Neural cell (in vitro differentiated cells): ENCODE measurements at regions not wholly inside any gene's neighbourhood (a gene's known extent, or its start where the extent isn't known, plus 50 kb on each side); places are given as distances from the start of the nearest gene placed in this dataset.

ENCODE experiments used
- H2AFZ ChIP-seq: fragments of 200-600, 300-800 bp; sonication (generic), shearing (Covaris generic); 2 replicates; pipeline ENCODE4 v1.6.0; 2014; ENCODE audit warnings: low read depth, mild to moderate bottlenecking, antibody characterized with exemption, low read length, moderate library complexity
- H3F3A ChIP-seq: fragments of 200-600 bp; shearing (Covaris generic); 2 replicates; pipeline ENCODE4 v1.6.1; 2016; ENCODE audit warnings: mild to moderate bottlenecking, moderate library complexity, mixed read lengths, antibody characterized with exemption, low read length; ENCODE audit not compliant: insufficient read depth, poor library complexity, severe bottlenecking
- H3K27ac ChIP-seq: fragments of 200-600, 300-800 bp; sonication (generic), shearing (Covaris generic); 2 replicates; pipeline ENCODE4 v1.5.1; 2014; ENCODE audit warnings: mild to moderate bottlenecking, low read length, moderate library complexity
- H3K27me3 ChIP-seq: fragments of 300-800, 200-600 bp; sonication (generic), shearing (Covaris generic); 2 replicates; pipeline ENCODE4 v1.6.0; 2014; ENCODE audit warnings: mild to moderate bottlenecking, low read depth, low read length, moderate library complexity; ENCODE audit not compliant: insufficient read depth
- H3K36me3 ChIP-seq: fragments of 300-800, 200-600 bp; sonication (generic), shearing (Covaris generic); 2 replicates; pipeline ENCODE4 v1.5.1; 2014; ENCODE audit warnings: mild to moderate bottlenecking, antibody characterized with exemption, low read length, moderate library complexity; ENCODE audit not compliant: insufficient read depth
- H3K4me2 ChIP-seq: fragments of 300-800, 200-600 bp; sonication (generic), shearing (Covaris generic); 2 replicates; pipeline ENCODE4 v1.6.0; 2014; ENCODE audit warnings: mild to moderate bottlenecking, low read length
- H3K4me3 ChIP-seq: fragments of 300-800, 200-600 bp; sonication (generic), shearing (Covaris generic); 2 replicates; pipeline ENCODE4 v1.5.1; 2014; ENCODE audit warnings: mild to moderate bottlenecking, low read length, moderate library complexity
- H3K79me2 ChIP-seq: fragments of 200-600 bp; shearing (Covaris generic); replicated peaks from 2 replicates; pipeline ENCODE4 v1.6.0; 2014; ENCODE audit warnings: mild to moderate bottlenecking, low read length, moderate library complexity; ENCODE audit not compliant: insufficient read depth
- H3K9ac ChIP-seq: fragments of 300-800, 200-600 bp; sonication (generic), shearing (Covaris generic); 2 replicates; pipeline ENCODE4 v1.6.1; 2016; ENCODE audit warnings: mild to moderate bottlenecking, low read length, mixed read lengths
- H3K9me2 ChIP-seq: fragments of 200-600 bp; shearing (Covaris generic); 2 replicates; pipeline ENCODE4 v1.6.1; 2016; ENCODE audit warnings: mild to moderate bottlenecking, low read length, mixed read lengths; ENCODE audit not compliant: insufficient read depth
- H3K9me3 ChIP-seq: fragments of 200-600, 300-800 bp; sonication (generic), shearing (Covaris generic); 2 replicates; pipeline ENCODE4 v1.6.1; 2016; ENCODE audit warnings: mild to moderate bottlenecking, mixed run types, low read length, moderate library complexity, mixed read lengths
- H4K20me1 ChIP-seq: fragments of 200-600 bp; shearing (Covaris generic); 2 replicates; pipeline ENCODE4 v1.6.1; 2016; ENCODE audit warnings: mild to moderate bottlenecking, mixed run types; ENCODE audit not compliant: insufficient read depth
- EP300 ChIP-seq: fragments of 450-650 bp; conservative IDR thresholded peaks from 2 replicates; pipeline ENCODE4 v1.6.1; 2014; ENCODE audit warnings: antibody characterized with exemption, mild to moderate bottlenecking, moderate library complexity; ENCODE audit not compliant: poor library complexity, severe bottlenecking
- EZH2 ChIP-seq: fragments of 200-600, 300-800 bp; shearing (Covaris generic), sonication (generic); IDR thresholded peaks from 2 replicates; pipeline ENCODE4 v1.6.1; 2014; ENCODE audit warnings: antibody characterized with exemption, low read length, borderline replicate concordance, mild to moderate bottlenecking; ENCODE audit not compliant: insufficient read depth, poor library complexity, severe bottlenecking
- MXI1 ChIP-seq: fragments of 450-650 bp; conservative IDR thresholded peaks from 2 replicates; pipeline ENCODE4 v1.6.1; 2014; ENCODE audit warnings: antibody characterized with exemption, mild to moderate bottlenecking; ENCODE audit not compliant: poor library complexity, severe bottlenecking
- POLR2AphosphoS5 ChIP-seq: IDR thresholded peaks from 2 replicates; pipeline ENCODE4 v1.6.1; 2012
- RAD21 ChIP-seq: fragments of 450-650 bp; conservative IDR thresholded peaks from 2 replicates; pipeline ENCODE4 v1.6.1; 2014; ENCODE audit warnings: antibody characterized with exemption, mild to moderate bottlenecking, moderate library complexity
- SMC3 ChIP-seq: fragments of 450-650 bp; conservative IDR thresholded peaks from 2 replicates; pipeline ENCODE4 v1.6.1; 2014; ENCODE audit warnings: antibody characterized with exemption, mild to moderate bottlenecking, moderate library complexity; ENCODE audit not compliant: poor library complexity
- TAF1 ChIP-seq: IDR thresholded peaks from 2 replicates; pipeline ENCODE4 v1.6.1; 2012; ENCODE audit warnings: low read depth
- TF ChIP-seq, protein P1 (sequence below): IDR thresholded peaks from 2 replicates; pipeline ENCODE4 v1.6.1; 2012; ENCODE audit warnings: borderline replicate concordance
- TF ChIP-seq, protein P2 (sequence below): fragments of 450-650 bp; IDR thresholded peaks from 2 replicates; pipeline ENCODE4 v1.5.1; 2014; ENCODE audit warnings: antibody characterized with exemption, mild to moderate bottlenecking, moderate library complexity; ENCODE audit not compliant: poor library complexity, severe bottlenecking

DNA sequence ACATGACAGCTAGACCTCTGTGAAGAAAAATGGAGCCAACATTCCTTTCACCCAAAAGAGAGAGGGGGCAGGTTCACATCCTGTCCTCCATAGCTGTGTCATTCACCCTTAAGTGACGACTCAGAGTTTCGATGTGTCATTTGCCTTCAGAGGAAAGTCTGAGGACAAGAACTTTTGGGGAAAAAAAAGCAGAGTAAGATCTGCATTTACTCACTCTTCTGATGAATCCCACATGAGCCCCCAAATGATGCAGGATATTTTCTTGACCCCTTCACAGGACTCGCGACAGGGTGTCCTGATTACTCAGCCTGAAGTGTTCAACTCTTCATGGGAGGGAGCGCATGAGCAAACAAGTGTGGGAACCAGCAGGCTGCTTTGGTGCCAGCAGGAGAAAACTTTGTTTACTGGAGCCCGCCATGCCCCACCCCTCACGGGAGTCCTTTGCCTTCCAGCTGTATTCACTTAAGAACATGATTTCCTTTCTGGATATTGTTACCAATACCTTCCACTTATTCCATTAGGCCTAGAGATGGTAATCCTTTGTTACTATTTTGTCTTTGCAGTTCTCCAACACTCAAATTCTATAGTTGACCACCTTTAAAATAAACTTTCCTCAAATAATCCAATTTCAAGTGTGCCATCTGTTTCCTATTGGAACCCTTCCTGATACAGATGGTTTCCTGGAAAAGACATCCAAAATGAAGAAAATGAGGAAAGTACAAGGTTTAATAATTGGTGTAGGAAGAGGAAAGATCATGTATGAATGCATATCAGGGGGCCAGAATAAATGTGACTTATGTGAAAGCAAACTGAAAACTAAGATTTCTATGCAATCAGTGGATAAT is 729.8 kb downstream of the FAM181B start:
- Histone ChIP-seq H4K20me1 (no peaks in the 10 kb centered on the region), H3K4me3 (no peak overlapping the region), H3K9me2 (no peaks in the 10 kb centered on the region), H3K4me2 (no peak overlapping the region), H3K27ac (no peak overlapping the region), H3K36me3 (no peaks in the 10 kb centered on the region), H3K79me2 (no peaks in the 10 kb centered on the region), H3K27me3 (no peaks in the 10 kb centered on the region), H3K9ac (no peak overlapping the region), H3F3A (no peaks in the 10 kb centered on the region), H3K9me3 (no peaks in the 10 kb centered on the region), H2AFZ (no peak overlapping the region)
- TF ChIP-seq TAF1 = no peak
- TF ChIP-seq, protein P1, sequence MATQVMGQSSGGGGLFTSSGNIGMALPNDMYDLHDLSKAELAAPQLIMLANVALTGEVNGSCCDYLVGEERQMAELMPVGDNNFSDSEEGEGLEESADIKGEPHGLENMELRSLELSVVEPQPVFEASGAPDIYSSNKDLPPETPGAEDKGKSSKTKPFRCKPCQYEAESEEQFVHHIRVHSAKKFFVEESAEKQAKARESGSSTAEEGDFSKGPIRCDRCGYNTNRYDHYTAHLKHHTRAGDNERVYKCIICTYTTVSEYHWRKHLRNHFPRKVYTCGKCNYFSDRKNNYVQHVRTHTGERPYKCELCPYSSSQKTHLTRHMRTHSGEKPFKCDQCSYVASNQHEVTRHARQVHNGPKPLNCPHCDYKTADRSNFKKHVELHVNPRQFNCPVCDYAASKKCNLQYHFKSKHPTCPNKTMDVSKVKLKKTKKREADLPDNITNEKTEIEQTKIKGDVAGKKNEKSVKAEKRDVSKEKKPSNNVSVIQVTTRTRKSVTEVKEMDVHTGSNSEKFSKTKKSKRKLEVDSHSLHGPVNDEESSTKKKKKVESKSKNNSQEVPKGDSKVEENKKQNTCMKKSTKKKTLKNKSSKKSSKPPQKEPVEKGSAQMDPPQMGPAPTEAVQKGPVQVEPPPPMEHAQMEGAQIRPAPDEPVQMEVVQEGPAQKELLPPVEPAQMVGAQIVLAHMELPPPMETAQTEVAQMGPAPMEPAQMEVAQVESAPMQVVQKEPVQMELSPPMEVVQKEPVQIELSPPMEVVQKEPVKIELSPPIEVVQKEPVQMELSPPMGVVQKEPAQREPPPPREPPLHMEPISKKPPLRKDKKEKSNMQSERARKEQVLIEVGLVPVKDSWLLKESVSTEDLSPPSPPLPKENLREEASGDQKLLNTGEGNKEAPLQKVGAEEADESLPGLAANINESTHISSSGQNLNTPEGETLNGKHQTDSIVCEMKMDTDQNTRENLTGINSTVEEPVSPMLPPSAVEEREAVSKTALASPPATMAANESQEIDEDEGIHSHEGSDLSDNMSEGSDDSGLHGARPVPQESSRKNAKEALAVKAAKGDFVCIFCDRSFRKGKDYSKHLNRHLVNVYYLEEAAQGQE = no peak
- TF ChIP-seq, protein P2, sequence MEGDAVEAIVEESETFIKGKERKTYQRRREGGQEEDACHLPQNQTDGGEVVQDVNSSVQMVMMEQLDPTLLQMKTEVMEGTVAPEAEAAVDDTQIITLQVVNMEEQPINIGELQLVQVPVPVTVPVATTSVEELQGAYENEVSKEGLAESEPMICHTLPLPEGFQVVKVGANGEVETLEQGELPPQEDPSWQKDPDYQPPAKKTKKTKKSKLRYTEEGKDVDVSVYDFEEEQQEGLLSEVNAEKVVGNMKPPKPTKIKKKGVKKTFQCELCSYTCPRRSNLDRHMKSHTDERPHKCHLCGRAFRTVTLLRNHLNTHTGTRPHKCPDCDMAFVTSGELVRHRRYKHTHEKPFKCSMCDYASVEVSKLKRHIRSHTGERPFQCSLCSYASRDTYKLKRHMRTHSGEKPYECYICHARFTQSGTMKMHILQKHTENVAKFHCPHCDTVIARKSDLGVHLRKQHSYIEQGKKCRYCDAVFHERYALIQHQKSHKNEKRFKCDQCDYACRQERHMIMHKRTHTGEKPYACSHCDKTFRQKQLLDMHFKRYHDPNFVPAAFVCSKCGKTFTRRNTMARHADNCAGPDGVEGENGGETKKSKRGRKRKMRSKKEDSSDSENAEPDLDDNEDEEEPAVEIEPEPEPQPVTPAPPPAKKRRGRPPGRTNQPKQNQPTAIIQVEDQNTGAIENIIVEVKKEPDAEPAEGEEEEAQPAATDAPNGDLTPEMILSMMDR = no peak
- no peak for TF ChIP-seq EZH2
- no peak for TF ChIP-seq POLR2AphosphoS5
- no peak for TF ChIP-seq EP300

DNA sequence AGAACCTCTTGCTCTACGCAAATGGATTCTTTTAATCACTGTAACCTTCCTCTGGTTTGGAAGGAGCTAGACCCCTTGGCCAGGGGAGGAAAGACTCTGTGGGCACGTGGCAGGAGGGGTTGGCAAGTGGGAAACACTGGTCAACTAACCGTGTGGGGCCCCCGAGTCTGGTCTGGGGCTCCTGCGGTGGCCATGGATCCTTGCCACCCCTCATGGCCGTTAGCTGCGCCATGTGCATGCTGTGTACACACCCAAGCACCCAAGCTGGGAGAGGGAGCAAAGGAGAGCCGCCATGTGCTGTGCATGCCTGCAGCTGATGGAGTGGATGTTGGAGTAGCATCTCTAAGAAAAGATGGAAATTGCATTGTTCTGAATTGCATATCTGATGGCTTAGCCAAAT is 730.6 kb downstream of the FAM181B start:
- Histone ChIP-seq H3K4me2 (no peak overlapping the region), H3K36me3 (no peaks in the 10 kb centered on the region), H3K27me3 (no peaks in the 10 kb centered on the region), H3F3A (no peaks in the 10 kb centered on the region), H2AFZ (no peak overlapping the region), H3K9me2 (no peaks in the 10 kb centered on the region), H3K9ac (no peak overlapping the region), H3K9me3 (no peaks in the 10 kb centered on the region), H3K4me3 (no peak overlapping the region), H4K20me1 (no peaks in the 10 kb centered on the region), H3K79me2 (no peaks in the 10 kb centered on the region), H3K27ac (no peak overlapping the region)
- TF ChIP-seq RAD21 (no peak), POLR2AphosphoS5 (no peak), SMC3 (no peak), TAF1 (no peak), EZH2 (no peak), EP300 (no peak), MXI1 (no peak)
- TF ChIP-seq, protein P2 = no peak
- TF ChIP-seq, protein P1 = no peak
